Smooth muscle cell (in vitro differentiated cells): ENCODE measurements at regions not wholly inside any gene's neighbourhood (a gene's known extent, or its start where the extent isn't known, plus 50 kb on each side); places are given as distances from the start of the nearest gene placed in this dataset.

ENCODE experiments used
- DNase-seq: peaks from one replicate; lab custom pipeline; 2025; ENCODE audit not compliant: unreplicated experiment; lab: John Stamatoyannopoulos, UW
- H2AFZ ChIP-seq: fragments of 200-600 bp; sonication (generic); 2 replicates; pipeline ENCODE4 v1.6.0; 2016; ENCODE audit warnings: antibody characterized with exemption, low read depth, mild to moderate bottlenecking
- H3F3A ChIP-seq: fragments of 200-600 bp; sonication (generic); 2 replicates; pipeline ENCODE4 v1.6.0; 2017; ENCODE audit warnings: antibody characterized with exemption, low read depth
- H3K27ac ChIP-seq: fragments of 200-600 bp; sonication (generic); 2 replicates; pipeline ENCODE4 v1.5.1; 2016; ENCODE audit warnings: low read depth, mild to moderate bottlenecking
- H3K27me3 ChIP-seq: fragments of 200-600 bp; sonication (generic); 2 replicates; pipeline ENCODE4 v1.6.1; 2016; ENCODE audit warnings: low read depth, mild to moderate bottlenecking
- H3K36me3 ChIP-seq: fragments of 200-600 bp; sonication (generic); 2 replicates; pipeline ENCODE4 v1.5.1; 2016; ENCODE audit warnings: low read depth
- H3K4me1 ChIP-seq: fragments of 200-600 bp; sonication (generic); 2 replicates; pipeline ENCODE4 v1.5.1; 2016; ENCODE audit warnings: low read depth
- H3K4me2 ChIP-seq: fragments of 200-600 bp; sonication (generic); 2 replicates; pipeline ENCODE4 v1.6.0; 2016; ENCODE audit warnings: mild to moderate bottlenecking
- H3K4me3 ChIP-seq: fragments of 200-600 bp; sonication (generic); 2 replicates; pipeline ENCODE4 v1.5.1; 2016; ENCODE audit warnings: mild to moderate bottlenecking
- H3K79me2 ChIP-seq: fragments of 200-600 bp; sonication (generic); 2 replicates; pipeline ENCODE4 v1.6.0; 2016; ENCODE audit warnings: low read depth, mild to moderate bottlenecking
- H3K9ac ChIP-seq: fragments of 200-600 bp; sonication (generic); 2 replicates; pipeline ENCODE4 v1.6.0; 2016; ENCODE audit warnings: low read depth
- H3K9me3 ChIP-seq: fragments of 200-600 bp; sonication (generic); replicated peaks from 2 replicates; pipeline ENCODE4 v1.5.1; 2016; ENCODE audit warnings: low read depth
- H4K20me1 ChIP-seq: fragments of 200-600 bp; sonication (generic); 2 replicates; pipeline ENCODE4 v1.6.0; 2016; ENCODE audit warnings: low read depth
- CTCF ChIP-seq: fragments of 200-600 bp; sonication (generic); IDR thresholded peaks from 2 replicates; pipeline ENCODE4 v1.5.1; 2017; ENCODE audit warnings: borderline replicate concordance, mild to moderate bottlenecking, antibody characterized with exemption; ENCODE audit not compliant: insufficient read depth, poor library complexity, severe bottlenecking
- WGBS: methylation state at CpG from one replicate; pipeline ENCODE4 v1.1.7; 2016; ENCODE audit warnings: low lambda C conversion rate; 5-methylcytosine and 5-hydroxymethylcytosine counted together

- H3K79me2 ChIP-seq = no peaks in the 10 kb centered on the region
- H3K27ac ChIP-seq = no peak overlapping the region
- no peak overlapping the region for H3K4me2 ChIP-seq
- H3K4me1 ChIP-seq = no peaks in the 10 kb centered on the region
- no peak for DNase-seq
- no peaks in the 10 kb centered on the region for H3K27me3 ChIP-seq
- WGBS = 82% methylated on average over 4 of the region's 4 CpGs
- H2AFZ ChIP-seq = no peak overlapping the region
- H3K4me3 ChIP-seq = no peak overlapping the region
- no peak overlapping the region for H3K9ac ChIP-seq
- no peaks in the 10 kb centered on the region for H3K9me3 ChIP-seq
- H4K20me1 ChIP-seq = no peaks in the 10 kb centered on the region
- TF ChIP-seq CTCF = no peak
- no peaks in the 10 kb centered on the region for H3F3A ChIP-seq
- H3K36me3 ChIP-seq = no peaks in the 10 kb centered on the region
These were observed 79.1 kb downstream of the ARRDC4 start for GRCh38 chr15:98039596-98039995.

- no peak overlapping the region for H3K4me3 ChIP-seq
- H3K4me2 ChIP-seq = no peak overlapping the region
- no peaks in the 10 kb centered on the region for H3K36me3 ChIP-seq
- H3K27ac ChIP-seq = no peak overlapping the region
- no peaks in the 10 kb centered on the region for H3F3A ChIP-seq
- H3K4me1 ChIP-seq = no peaks in the 10 kb centered on the region
- H4K20me1 ChIP-seq = no peaks in the 10 kb centered on the region
- TF ChIP-seq CTCF = no peak
- H3K79me2 ChIP-seq = no peaks in the 10 kb centered on the region
- no peaks in the 10 kb centered on the region for H3K27me3 ChIP-seq
- no peak overlapping the region for H3K9ac ChIP-seq
- no peak for DNase-seq
- H2AFZ ChIP-seq = no peak overlapping the region
- 87% methylated on average over 5 of the region's 5 CpGs for WGBS
- H3K9me3 ChIP-seq = no peaks in the 10 kb centered on the region
These were observed 79.6 kb downstream of the ARRDC4 start for GRCh38 chr15:98040146-98040545.

GRCh38 chr15:98043160-98044014 is 82.9 kb downstream of the ARRDC4 start:
- no peaks in the 10 kb centered on the region for H3K36me3 ChIP-seq
- H3K79me2 ChIP-seq = no peaks in the 10 kb centered on the region
- TF ChIP-seq CTCF = no peak
- H4K20me1 ChIP-seq = no peaks in the 10 kb centered on the region
- no peaks in the 10 kb centered on the region for H3K4me1 ChIP-seq
- no peak overlapping the region for H3K9ac ChIP-seq
- DNase-seq = no peak
- H3K27ac ChIP-seq = no peak overlapping the region
- H3F3A ChIP-seq = no peaks in the 10 kb centered on the region
- H3K9me3 ChIP-seq = no peaks in the 10 kb centered on the region
- 90% methylated on average over 23 of the region's 23 CpGs for WGBS
- no peak overlapping the region for H3K4me3 ChIP-seq
- no peak overlapping the region for H2AFZ ChIP-seq
- no peak overlapping the region for H3K4me2 ChIP-seq
- H3K27me3 ChIP-seq = no peaks in the 10 kb centered on the region

- Histone ChIP-seq H3K36me3 (no peaks in the 10 kb centered on the region), H4K20me1 (no peaks in the 10 kb centered on the region), H3K9me3 (peaks cover 5% of the 10 kb centered on the region), H3K27me3 (no peaks in the 10 kb centered on the region), H3K4me2 (no peak overlapping the region), H3F3A (no peaks in the 10 kb centered on the region), H2AFZ (no peak overlapping the region), H3K27ac (no peak overlapping the region), H3K79me2 (no peaks in the 10 kb centered on the region), H3K4me1 (no peaks in the 10 kb centered on the region), H3K9ac (no peak overlapping the region), H3K4me3 (no peak overlapping the region)
- no peak for TF ChIP-seq CTCF
- no peak for DNase-seq
- WGBS = 93% methylated on average over 3 of the region's 3 CpGs
These were observed 91.2 kb downstream of the ARRDC4 start for GRCh38 chr15:98051734-98052133.
